ENCODE measurements at regions not wholly inside any gene's neighbourhood (a gene's known extent, or its start where the extent isn't known, plus 50 kb on each side); places are given as distances from the start of the nearest gene placed in this dataset.

- TF ChIP-seq CTCF (IDR thresholded peaks at IDR 0.05), result no peak
- TF ChIP-seq POLR2A (IDR thresholded peaks at IDR 0.05), result no peak
These were observed 469.5 kb downstream of the GBA3 start for GRCh38 chr4:23162275-23162674.
